ENCODE measurements at regions not wholly inside any gene's neighbourhood (a gene's known extent, or its start where the extent isn't known, plus 50 kb on each side); places are given as distances from the start of the nearest gene placed in this dataset.
"Not testable (repeated sequence)": the region's sequence is repeated elsewhere in the genome, so short reads cannot be mapped to it uniquely, and the experiment has no call there.

- no peak for DNase-seq (ENCODE audit: low read depth)
These were observed 1477.3 kb downstream of the CDH8 start for GRCh38 chr16:60558936-60559335.

- DNase-seq (ENCODE audit: low read depth), result no peak
These were observed 1483.0 kb downstream of the CDH8 start for GRCh38 chr16:60553090-60553757.

- no peak for DNase-seq (ENCODE audit: low read depth)
These were observed 1494.7 kb downstream of the CDH8 start for GRCh38 chr16:60541535-60541934.

- DNase-seq (ENCODE audit: low read depth), result no peak
These were observed 1525.3 kb downstream of the CDH8 start for GRCh38 chr16:60510941-60511340.

GRCh38 chr16:60510208-60510607 is 1526.0 kb downstream of the CDH8 start:
- DNase-seq (ENCODE audit: low read depth), result no peak

- DNase-seq (ENCODE audit: low read depth), result no peak
These were observed 1545.0 kb downstream of the CDH8 start for GRCh38 chr16:60491273-60491672.

- no peak for DNase-seq (ENCODE audit: low read depth)
These were observed 1550.3 kb downstream of the CDH8 start for GRCh38 chr16:60485872-60486489.

GRCh38 chr16:60484901-60485300 is 1551.3 kb downstream of the CDH8 start:
- no peak for DNase-seq (ENCODE audit: low read depth)

GRCh38 chr16:60481591-60481990 is 1554.6 kb downstream of the CDH8 start:
- DNase-seq (ENCODE audit: low read depth), result no peak

- DNase-seq (ENCODE audit: low read depth), result no peak
These were observed 1557.4 kb downstream of the CDH8 start for GRCh38 chr16:60478810-60479209.

- no peak for DNase-seq (ENCODE audit: low read depth)
These were observed 1572.3 kb downstream of the CDH8 start for GRCh38 chr16:60463986-60464385.

GRCh38 chr16:60459463-60459862 is 1576.8 kb downstream of the CDH8 start:
- DNase-seq (ENCODE audit: low read depth), result no peak

GRCh38 chr16:60458255-60458654 is 1578.0 kb downstream of the CDH8 start:
- no peak for DNase-seq (ENCODE audit: low read depth)

- no peak for DNase-seq (ENCODE audit: low read depth)
These were observed 1583.6 kb downstream of the CDH8 start for GRCh38 chr16:60452646-60453045.

GRCh38 chr16:60438894-60439293 is 1597.3 kb downstream of the CDH8 start:
- no peak for DNase-seq (ENCODE audit: low read depth)

- DNase-seq (ENCODE audit: low read depth), result no peak
These were observed 1603.8 kb downstream of the CDH8 start for GRCh38 chr16:60432472-60432871.

GRCh38 chr16:60419859-60420258 is 1616.4 kb downstream of the CDH8 start:
- no peak for DNase-seq (ENCODE audit: low read depth)

GRCh38 chr16:60414613-60415012 is 1621.6 kb downstream of the CDH8 start:
- no peak for DNase-seq (ENCODE audit: low read depth)

GRCh38 chr16:60413969-60414368 is 1622.3 kb downstream of the CDH8 start:
- no peak for DNase-seq (ENCODE audit: low read depth)

GRCh38 chr16:60407606-60408005 is 1628.6 kb downstream of the CDH8 start:
- DNase-seq (ENCODE audit: low read depth), result no peak

GRCh38 chr16:60407034-60407433 is 1629.2 kb downstream of the CDH8 start:
- DNase-seq (ENCODE audit: low read depth), result no peak

GRCh38 chr16:60405286-60405685 is 1631.0 kb downstream of the CDH8 start:
- DNase-seq (ENCODE audit: low read depth), result no peak

- no peak for DNase-seq (ENCODE audit: low read depth)
These were observed 1631.8 kb downstream of the CDH8 start for GRCh38 chr16:60404401-60404800.

GRCh38 chr16:60402941-60403340 is 1633.3 kb downstream of the CDH8 start:
- not testable (repeated sequence) for DNase-seq (ENCODE audit: low read depth)

Measured in activated T-cell treated with anti-CD3 and anti-CD28 coated beads for 48 hours (primary cell).